Caki2 (cell line): ENCODE measurements at regions not wholly inside any gene's neighbourhood (a gene's known extent, or its start where the extent isn't known, plus 50 kb on each side); places are given as distances from the start of the nearest gene placed in this dataset.

Experiments used
- DNase-seq: peaks from one replicate; pipeline ENCODE4 v3.0.0-alpha.2; 2015; ENCODE audit warnings: low read depth
- in situ Hi-C: cut with HindIII; loops from 2 replicates; pipeline ENCODE4 v1.10.0; 2016; ENCODE audit warnings: low sequenced_read_pairs, low pct_unique_long_range_greater_than_20kb, mixed read lengths

GRCh38 chr16:72332926-72333325 lies 161.0 kb upstream of the PMFBP1 start:
- no peak for DNase-seq
- in situ Hi-C loops = no loop called here

DNA sequence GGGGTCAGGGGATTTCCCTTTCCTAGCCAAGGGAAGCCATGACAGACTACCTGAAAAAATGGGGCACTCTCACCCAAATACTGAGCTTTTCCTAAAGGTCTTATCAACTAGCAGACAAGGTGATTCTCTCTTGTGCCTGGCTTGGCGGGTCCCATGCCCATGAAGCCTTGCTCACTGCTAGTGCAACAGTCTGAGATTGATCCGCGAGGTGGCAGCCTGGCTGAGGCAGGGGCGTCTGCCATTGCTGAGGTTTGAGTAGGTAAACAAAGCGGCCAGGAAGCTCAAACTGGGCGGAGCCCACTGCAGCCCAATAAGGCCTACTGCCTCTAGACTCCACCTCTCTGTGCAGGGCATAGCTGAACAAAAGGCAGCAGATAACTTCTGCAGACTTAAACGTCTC lies 152.6 kb upstream of the PMFBP1 start:
- DNase-seq = no peak
- in situ Hi-C loops = no loop called here

DNA sequence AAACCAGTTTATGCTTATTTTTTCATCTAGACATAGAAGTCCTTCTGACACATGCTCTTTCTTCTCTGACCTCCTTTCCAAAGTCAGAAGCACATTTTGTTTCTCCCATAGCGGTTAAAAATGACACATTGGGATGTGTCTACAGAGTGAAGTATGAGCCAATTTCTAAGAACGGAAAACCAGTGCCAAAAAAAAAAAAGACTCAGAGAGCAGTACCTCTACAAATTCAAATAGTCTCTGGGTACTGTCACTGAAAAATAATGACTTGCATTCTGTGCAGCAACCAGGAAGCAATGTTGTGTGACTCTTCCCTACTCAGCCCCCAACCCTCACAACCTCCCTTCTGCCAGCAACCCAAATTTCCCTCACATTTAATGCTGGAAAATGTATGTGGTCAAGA lies 145.5 kb upstream of the PMFBP1 start:
- in situ Hi-C loops = no loop called here
- no peak for DNase-seq

DNA sequence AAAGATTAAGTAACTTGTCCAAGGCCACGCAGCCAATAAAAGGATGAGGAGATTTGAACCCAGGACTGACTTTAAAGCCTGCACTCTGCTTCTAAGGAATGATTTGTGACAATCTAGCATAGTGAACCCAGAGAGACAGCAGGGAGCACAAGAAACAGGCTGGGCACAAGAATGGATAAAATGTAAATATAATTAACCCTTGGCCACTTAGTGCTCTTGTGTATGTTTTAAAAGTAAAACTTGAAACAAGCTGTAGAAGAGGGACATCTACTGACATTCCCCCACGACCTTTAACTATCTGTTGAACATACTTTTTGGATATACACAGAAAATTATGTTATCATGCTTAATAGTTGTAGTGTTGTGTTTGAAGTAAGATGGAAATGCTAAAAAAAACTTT lies 141.9 kb upstream of the PMFBP1 start:
- no peak for DNase-seq
- in situ Hi-C loops = no loop called here

GRCh38 chr16:72312828-72313227 lies 140.9 kb upstream of the PMFBP1 start:
- no peak for DNase-seq
- in situ Hi-C loops = no loop called here

DNA sequence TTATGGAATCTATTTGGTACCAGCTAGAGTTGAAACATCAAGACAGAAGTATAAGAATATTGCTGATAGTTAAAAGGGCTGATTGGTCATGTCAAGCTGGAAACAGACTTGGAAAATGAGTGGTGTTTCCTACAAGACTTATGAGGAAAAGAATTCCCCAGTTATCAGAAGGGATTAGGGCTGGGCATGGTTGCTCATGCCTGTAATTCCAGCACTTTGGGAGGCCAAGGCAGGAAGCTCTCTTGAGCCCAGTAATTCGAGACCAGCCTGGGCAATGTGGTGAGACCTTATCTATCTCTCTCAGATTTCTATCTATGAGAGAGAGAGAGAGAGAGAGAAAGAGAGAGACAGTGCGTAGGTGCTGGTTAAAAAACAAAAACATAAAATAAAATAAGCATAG lies 139.5 kb upstream of the PMFBP1 start:
- in situ Hi-C loops = no loop called here
- no peak for DNase-seq

- in situ Hi-C loops = no loop called here
- no peak for DNase-seq
Observed at GRCh38 chr16:72309001-72309400, 137.0 kb upstream of the PMFBP1 start.

DNA sequence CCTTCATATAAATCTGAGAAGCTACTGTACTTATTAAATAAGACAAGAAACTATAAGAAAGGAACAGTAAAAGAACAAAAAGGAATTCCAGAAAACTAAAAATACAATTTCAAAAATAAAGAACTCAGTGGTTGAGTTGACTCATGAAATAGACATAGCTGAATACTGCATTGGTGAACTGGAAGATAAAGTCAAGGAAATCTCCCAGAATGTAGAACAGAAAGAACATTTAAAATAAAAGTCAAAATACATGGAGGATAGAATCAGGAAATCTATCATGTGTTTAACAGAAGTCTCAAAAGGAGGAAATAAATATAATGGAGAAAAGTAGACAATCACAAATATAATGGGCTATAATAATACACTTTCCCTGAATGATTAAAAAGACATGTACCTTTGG lies 136.4 kb upstream of the PMFBP1 start:
- in situ Hi-C loops = no loop called here
- no peak for DNase-seq

DNA sequence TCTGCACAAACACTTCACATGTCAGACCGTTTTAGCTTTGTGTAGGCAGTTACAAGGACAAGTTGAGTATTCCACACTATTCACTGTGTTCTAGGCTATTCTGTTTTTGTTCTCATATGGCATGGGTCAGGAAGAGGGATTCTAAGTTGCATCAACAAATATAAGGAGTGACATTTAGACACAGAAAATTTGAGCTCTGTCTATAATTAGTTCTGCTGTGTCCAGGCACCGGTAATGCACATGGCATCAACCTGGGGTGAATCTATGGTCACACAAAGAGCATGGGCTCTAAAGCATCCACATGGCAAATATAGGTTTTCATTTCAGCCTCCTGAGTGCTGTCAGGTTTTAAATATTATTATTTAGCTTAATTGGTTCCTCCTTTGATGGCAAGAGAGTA lies 130.4 kb upstream of the PMFBP1 start:
- no peak for DNase-seq
- in situ Hi-C loops = no loop called here

GRCh38 chr16:72301523-72302236 lies 129.7 kb upstream of the PMFBP1 start:
- DNase-seq = no peak
- in situ Hi-C loops = no loop called here

GRCh38 chr16:72300892-72301291 lies 128.9 kb upstream of the PMFBP1 start:
- in situ Hi-C loops = no loop called here
- no peak for DNase-seq

GRCh38 chr16:72299684-72300243 lies 127.8 kb upstream of the PMFBP1 start:
- in situ Hi-C loops = no loop called here
- DNase-seq = no peak

DNA sequence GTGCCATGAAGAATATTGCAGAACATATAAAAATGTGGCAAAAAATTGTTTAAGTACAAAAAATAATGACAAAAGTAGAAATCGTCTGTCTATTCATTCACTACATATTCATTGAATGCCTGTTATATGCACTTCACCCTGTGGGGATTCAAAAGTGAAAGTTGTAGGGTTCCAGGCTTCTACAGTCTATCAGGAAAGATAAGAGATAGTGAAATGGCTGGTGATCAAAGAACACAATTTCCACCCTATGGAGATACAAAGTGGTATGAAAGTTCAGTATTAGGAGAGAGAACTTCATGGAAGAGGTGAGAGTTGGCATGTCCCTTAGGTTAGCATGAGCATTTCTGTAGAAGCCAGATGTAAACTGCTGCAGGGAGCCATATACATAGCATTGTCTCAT lies 127.0 kb upstream of the PMFBP1 start:
- in situ Hi-C loops = no loop called here
- DNase-seq = no peak

GRCh38 chr16:72295914-72296313 lies 124.0 kb upstream of the PMFBP1 start:
- in situ Hi-C loops = no loop called here
- no peak for DNase-seq

GRCh38 chr16:72291531-72291981 lies 119.6 kb upstream of the PMFBP1 start:
- in situ Hi-C loops = no loop called here
- DNase-seq = peak; percentile 67

DNA sequence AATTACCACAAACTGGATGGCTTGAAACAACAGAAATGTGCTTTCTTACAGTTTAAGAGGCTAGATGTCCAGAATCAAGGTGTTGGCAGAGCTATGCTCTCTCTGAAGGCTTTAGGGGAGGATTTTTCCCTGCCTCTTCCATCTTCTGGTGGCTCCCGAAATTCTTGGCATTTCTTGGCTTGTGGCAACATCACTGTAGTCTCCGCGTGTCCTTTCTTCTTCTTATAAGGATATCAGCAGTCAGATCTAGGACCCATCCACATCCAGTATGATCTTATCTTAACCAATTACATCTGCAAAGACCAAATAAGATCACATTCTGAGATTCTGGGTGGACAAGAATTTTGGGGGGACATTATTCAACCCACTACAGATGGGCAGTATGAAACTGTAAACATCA lies 119.2 kb upstream of the PMFBP1 start:
- in situ Hi-C loops = no loop called here
- DNase-seq = no peak

DNA sequence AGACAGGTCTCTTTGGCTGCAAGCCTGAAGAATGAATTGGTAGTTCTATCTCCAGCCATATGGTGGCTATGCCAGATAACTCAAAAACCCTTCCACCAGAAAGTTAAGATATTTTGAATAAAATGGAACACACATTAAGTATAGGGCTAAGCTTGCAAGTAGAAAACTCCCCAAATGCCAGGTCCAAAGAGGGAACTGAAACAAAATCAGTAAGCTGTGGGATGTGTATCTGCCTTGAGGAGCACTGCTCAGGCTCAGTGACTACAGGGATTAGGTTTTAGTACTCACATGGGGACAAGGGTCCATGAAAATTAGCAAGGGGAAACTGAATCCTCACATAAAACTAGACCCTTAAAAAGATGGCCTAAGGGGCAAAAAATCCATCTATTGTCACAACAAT lies 115.7 kb upstream of the PMFBP1 start:
- no peak for DNase-seq
- in situ Hi-C loops = no loop called here

- DNase-seq = no peak
- in situ Hi-C loops = no loop called here
Observed at GRCh38 chr16:72286936-72287620, 115.1 kb upstream of the PMFBP1 start.

- in situ Hi-C loops = no loop called here
- DNase-seq = no peak
Observed at GRCh38 chr16:72285728-72286127, 113.8 kb upstream of the PMFBP1 start.

DNA sequence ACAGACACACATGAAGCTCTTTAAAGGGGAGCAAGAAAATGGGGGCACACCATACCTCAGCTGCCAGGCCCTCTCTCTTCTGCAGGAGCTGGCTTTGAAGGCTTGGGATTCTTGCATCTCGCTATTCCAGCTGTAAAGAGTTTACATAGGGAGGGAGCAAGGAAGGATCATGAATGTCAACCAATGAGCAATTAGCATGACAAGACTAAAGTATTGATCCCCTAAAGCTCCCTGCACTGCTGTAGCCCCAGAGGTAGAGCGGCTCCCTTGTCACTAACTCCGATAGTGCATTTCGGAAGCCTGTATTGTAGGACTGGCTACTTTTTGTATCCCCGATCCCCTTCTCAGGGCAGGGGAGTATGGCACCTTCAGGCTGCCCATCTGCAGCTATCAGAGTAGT lies 113.4 kb upstream of the PMFBP1 start:
- in situ Hi-C loops = no loop called here
- DNase-seq = no peak
